CD4-positive, alpha-beta T cell treated with Interleukin-15 for 4 hours (primary cell): ENCODE measurements at regions not wholly inside any gene's neighbourhood (a gene's known extent, or its start where the extent isn't known, plus 50 kb on each side); places are given as distances from the start of the nearest gene placed in this dataset.

Source experiments
- DNase-seq: peaks from one replicate; pipeline ENCODE4 v3.0.0-alpha.2; 2020; ENCODE audit warnings: low spot score

DNA sequence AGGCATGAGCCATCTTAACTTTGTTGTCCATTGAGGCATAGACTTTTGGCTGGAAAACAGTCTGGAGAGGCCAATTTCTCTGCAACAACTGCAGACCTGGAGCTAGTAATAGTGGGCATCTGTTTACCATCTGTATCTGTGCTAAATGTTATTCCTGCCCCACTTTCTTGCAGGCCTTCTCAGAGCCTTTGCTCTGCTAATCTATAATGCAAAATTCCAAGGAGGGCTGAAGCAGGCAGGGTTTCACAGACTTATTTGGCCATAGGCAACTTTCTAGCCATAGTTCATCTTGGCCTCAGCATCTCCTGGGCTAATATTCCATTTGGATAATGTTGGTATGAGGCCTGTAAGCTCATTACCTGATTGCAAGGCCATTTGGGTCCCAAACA, 124.5 kb upstream of the CSF3R start:
- DNase-seq = no peak

- no peak for DNase-seq
Observed at GRCh38 chr1:36606641-36607262, 124.0 kb upstream of the CSF3R start.

DNA sequence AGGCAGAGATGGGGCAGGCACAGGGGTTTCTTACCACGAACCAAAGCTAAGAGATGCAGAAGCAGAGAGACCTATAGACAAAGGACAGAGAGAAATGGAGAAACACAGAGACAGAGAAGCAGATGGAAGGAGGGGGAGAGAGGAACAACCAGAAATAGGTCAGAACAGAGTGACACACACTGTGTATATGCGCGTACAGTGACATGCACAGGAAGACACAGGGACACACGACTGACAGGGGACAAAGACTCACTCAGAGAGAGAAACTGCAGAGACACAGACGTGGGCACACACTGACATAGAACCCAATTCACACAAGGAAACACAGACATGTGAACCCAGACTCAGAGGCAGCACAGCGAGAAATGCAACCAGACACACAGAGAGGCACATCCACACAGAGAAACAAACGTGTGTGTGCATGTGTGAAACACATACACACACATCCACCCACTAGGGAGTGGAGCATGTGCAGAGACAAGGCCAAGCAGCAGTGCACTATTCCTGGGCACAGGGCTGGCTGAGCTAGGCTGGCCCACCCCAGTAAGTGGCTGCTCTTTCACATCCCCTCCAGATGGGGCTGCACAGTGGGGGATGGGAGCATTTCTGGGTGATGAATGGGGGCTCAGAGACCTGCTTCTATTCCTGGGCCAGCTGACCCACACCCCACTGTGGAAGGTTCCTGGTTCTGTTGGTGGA, 123.4 kb upstream of the CSF3R start:
- no peak for DNase-seq

- no peak for DNase-seq
Observed at GRCh38 chr1:36603461-36603860, 120.7 kb upstream of the CSF3R start.

GRCh38 chr1:36602184-36602583, 119.5 kb upstream of the CSF3R start:
- DNase-seq = no peak

DNA sequence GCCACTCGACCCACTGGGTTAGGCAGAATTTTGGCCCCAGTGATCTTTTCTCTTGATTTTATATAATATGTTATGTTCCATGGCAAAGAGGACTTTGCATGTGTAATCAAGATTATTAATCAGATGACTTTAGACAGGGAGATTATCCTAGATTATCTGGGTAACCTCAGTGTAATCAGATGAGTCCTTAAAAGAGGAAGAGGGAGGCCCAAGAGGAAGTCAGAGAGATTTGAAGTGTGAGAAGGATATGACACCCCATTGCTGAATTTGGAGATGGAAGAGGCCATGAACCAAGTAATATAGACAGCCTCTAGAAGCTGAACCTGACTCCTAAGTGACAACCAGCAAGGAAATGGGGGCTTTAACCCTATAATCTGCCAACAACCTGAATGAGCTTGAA, 117.1 kb upstream of the CSF3R start:
- no peak for DNase-seq

DNA sequence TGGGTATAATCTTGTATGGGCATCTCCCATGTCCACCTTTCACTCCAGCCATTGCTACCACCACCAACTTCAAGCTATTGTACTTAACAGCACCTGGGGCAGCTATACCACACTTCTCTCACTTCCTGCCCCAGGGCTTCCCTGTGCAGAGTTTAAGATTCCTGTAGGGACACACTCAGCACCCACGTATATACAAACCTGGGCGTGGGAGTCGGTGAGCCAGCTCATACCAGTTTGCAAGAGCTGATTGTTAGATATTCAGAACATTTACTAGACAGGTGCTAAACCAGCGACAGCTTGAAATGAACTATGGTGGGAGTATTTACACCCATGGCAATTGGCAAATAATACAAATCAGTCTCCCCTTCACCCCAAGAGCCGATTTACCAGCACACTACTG, 114.8 kb upstream of the CSF3R start:
- DNase-seq = no peak

- DNase-seq = no peak
Observed at GRCh38 chr1:36595921-36596320, 113.2 kb upstream of the CSF3R start.

- DNase-seq = no peak
Observed at GRCh38 chr1:36595349-36595748, 112.6 kb upstream of the CSF3R start.

DNA sequence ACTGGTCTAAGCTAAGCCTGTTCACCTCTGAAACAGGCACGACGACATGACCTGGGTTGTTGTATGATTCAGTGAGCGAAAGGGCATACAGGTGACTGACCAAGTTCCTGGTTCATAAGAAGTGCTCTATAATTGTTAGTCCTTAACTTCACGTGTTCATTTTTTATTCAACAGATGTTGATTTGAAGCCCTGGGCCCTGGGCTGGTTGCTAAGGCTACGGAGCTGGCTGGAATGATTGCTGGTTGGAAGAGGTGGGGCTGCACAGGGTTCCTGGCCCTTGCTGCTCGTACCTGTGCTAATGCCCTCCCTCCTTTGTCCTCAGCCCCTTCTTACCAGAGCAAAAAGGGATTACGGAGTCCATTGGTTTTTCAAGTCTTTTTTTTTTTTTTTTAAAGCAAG, 111.3 kb upstream of the CSF3R start:
- no peak for DNase-seq

DNA sequence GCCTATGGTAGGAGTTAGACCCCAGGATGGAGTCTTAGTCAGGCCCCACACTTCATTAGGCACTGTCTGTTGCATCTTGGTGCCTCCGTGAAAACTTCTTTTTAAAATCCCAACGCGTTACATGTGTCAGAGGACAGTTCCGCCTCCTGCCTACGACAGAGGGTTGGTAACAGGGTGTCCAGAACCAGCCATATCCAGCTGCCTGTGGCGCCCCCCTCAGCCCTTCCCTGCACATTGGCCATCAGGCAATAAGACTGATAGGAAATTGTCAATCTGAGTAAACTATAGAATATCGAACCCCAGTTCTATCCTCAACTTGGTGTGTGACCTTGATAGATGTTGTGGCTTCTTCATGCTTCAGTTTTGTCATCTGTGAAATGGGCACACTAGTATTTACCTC, 108.6 kb upstream of the CSF3R start:
- no peak for DNase-seq

DNA sequence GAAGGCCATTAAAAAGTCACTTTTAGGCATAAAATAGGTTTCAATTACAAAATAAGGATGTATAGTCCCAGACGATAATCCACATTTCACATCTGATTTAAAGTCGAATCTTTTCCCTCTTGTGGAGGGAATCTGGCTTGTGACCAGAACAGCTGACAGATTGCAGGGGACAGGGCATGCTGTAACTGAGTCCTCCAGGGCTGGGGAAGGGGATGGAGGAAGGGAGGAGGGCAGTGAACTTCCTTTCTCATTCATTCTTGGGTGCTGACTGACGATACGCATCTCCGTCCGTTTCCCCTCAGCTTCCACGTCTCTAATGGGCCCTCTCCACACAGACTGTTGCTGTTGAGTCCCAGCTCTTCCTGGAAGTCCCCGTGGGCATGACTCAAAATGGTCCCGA, 108.1 kb upstream of the CSF3R start:
- no peak for DNase-seq

DNA sequence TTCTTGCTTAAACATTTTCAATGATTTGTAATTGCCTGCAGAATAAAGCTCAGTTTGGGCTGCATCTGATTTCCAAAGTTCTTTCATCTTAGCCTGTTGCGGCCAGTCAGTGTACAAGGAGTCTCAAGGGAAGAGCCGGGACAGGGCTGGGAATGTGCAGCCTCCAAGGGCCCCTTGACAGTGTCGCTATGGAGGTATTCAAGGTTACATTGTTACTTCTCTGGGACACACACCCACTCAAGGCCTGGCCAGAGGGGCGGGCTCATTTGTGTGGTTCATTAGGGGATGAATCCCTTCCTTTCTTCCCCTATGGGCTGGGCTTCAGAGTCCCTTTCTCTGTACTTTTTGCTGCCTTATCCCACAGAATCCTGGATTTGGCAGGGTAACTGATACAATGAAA, 107.6 kb upstream of the CSF3R start:
- DNase-seq = no peak

- no peak for DNase-seq
Observed at GRCh38 chr1:36588972-36589371, 106.3 kb upstream of the CSF3R start.

DNA sequence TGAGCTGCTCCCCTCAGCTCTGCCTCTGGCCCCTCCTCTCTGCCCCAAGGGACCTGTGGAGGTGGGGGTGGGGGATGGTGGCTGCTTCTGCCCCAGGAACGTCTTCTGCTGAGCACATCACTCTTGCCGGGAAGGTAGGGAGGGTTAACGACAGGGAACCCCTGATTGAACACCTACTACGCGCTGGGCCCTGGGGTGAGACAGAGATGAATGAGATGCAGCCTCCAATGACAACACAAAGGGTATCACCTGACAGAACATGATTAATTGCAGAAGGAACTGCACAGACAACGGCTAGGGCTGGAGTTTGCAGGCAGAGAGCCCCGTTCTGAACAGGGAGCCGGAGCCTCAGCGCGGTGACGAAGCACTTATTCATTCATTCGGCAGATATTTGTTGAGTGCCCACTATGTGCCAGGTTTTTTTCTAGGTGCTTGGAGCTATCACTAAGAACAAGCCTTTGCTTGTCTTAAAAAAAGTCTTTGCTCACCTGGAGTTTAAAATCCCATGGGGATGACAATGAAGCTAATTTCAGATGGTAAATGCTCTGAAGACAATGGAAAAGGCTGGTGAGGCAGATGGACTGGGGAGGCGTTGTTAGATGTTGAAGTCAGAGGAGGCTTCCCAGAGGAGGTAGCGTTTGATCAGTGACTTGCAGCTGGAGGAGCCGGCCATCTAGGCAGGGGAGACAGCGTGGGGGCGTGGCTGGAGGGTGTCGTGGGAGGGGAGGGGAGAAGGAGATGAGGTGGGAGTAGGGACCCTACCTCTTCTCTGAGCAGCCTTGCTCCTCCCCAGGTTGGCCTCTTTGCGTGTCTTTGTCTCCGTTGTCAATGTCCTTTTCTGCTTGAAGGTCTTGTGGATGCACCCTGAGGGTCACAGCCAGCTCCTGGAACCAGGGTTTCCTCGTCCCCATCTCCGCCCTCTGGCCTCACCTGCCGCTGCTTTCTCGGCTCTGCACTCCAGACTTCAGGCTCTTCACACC, 103.1 kb upstream of the CSF3R start:
- DNase-seq = no peak

DNA sequence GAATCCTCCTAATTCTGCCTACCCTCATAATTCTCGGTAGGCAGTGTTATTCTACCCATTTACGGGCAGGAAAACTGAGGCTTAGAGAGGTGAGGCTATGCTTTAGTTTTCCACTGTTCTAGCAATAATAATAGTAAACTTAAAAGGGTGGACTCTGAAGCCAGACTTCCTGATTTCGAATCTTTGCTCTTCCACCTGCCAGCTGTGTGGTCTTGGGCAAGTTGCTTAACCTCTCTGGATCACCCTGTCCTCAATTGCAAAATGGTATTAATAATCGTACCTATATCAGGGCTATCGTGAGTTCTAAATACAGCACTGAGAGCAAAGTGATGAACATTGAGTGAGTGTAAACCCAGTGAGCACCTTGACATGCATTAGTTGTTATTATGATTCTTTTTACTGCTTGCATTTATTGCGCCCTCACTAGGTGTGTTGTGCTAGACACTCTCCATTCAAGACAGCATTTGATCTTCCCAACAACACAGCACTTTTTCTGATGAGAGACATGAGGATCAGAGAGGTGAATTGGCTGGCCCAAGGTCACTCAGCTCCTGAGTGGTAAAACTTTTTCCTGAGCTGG, 102.3 kb upstream of the CSF3R start:
- DNase-seq = no peak

GRCh38 chr1:36583980-36584782, 101.5 kb upstream of the CSF3R start:
- no peak for DNase-seq

- DNase-seq = no peak
Observed at GRCh38 chr1:36583080-36583479, 100.4 kb upstream of the CSF3R start.

- no peak for DNase-seq
Observed at GRCh38 chr1:36582066-36582755, 99.5 kb upstream of the CSF3R start.

GRCh38 chr1:36580524-36580923, 97.8 kb upstream of the CSF3R start:
- DNase-seq = no peak

GRCh38 chr1:36579039-36579438, 96.3 kb upstream of the CSF3R start:
- DNase-seq = no peak
